Neural progenitor cell (in vitro differentiated cells): ENCODE measurements at regions not wholly inside any gene's neighbourhood (a gene's known extent, or its start where the extent isn't known, plus 50 kb on each side); places are given as distances from the start of the nearest gene placed in this dataset.

Source experiments
- CTCF ChIP-seq: fragments of 200-600 bp; sonication (generic); IDR thresholded peaks from 2 replicates; pipeline ENCODE4 v1.5.1; 2017; ENCODE audit warnings: antibody characterized with exemption, mild to moderate bottlenecking
- EZH2 ChIP-seq: fragments of 200-600 bp; sonication (generic); IDR thresholded peaks from 2 replicates; pipeline ENCODE4 v1.6.1; 2017; ENCODE audit warnings: antibody characterized with exemption, mild to moderate bottlenecking, moderate library complexity
- EZH2phosphoT487 ChIP-seq: fragments of 200-600 bp; sonication (generic); IDR thresholded peaks from 2 replicates; pipeline ENCODE4 v1.6.1; 2017; ENCODE audit warnings: antibody characterized with exemption

GRCh38 chr16:13848795-13849194 lies 71.2 kb upstream of the ERCC4 start:
- TF ChIP-seq CTCF (peak; percentile 20), EZH2 (no peak), EZH2phosphoT487 (no peak)
